ENCODE measurements at regions not wholly inside any gene's neighbourhood (a gene's known extent, or its start where the extent isn't known, plus 50 kb on each side); places are given as distances from the start of the nearest gene placed in this dataset.
"Not testable (repeated sequence)": the region's sequence is repeated elsewhere in the genome, so short reads cannot be mapped to it uniquely, and the experiment has no call there.

GRCh38 chr5:108495615-108496014 lies 113.7 kb upstream of the FBXL17 start:
- not testable (repeated sequence) for TF ChIP-seq EZH2 (IDR thresholded peaks at IDR 0.05); REST (IDR thresholded peaks at IDR 0.05; ENCODE audit: low read depth); ZFX (IDR thresholded peaks at IDR 0.05); CTCF (IDR thresholded peaks at IDR 0.05 in 2 of 3, conservative IDR thresholded peaks at IDR 0.05 in 1 of 3; ENCODE audit: borderline replicate concordance in 1 of 3, insufficient read depth in 1 of 3, low read depth in 2 of 3, low read length in 2 of 3); RAD21 (IDR thresholded peaks at IDR 0.05; ENCODE audit: low read depth); POLR2AphosphoS5 (IDR thresholded peaks at IDR 0.05; ENCODE audit: low read depth, low read length); POLR2A (IDR thresholded peaks at IDR 0.05; ENCODE audit: borderline replicate concordance, extremely low read depth, insufficient read depth, insufficient read length); MAX (IDR thresholded peaks at IDR 0.05); YY1 (IDR thresholded peaks at IDR 0.05; ENCODE audit: extremely low read depth, insufficient replicate concordance, low read depth, low read length); ATF3 (IDR thresholded peaks at IDR 0.05); ELF1 (IDR thresholded peaks at IDR 0.05; ENCODE audit: borderline replicate concordance, low read depth); EGR1 (IDR thresholded peaks at IDR 0.05; ENCODE audit: low read depth)
